ENCODE measurements at regions not wholly inside any gene's neighbourhood (a gene's known extent, or its start where the extent isn't known, plus 50 kb on each side); places are given as distances from the start of the nearest gene placed in this dataset.

- ChIA-PET CTCF (no interaction called here), POLR2A (no interaction called here)
- TF ChIP-seq CTCF (IDR thresholded peaks at IDR 0.05): no peak
- Mint-ChIP-seq H3K4me1 (ENCODE audit: low read depth) (no peaks in the 10 kb centered on the region), H3K4me3 (no peak overlapping the region), H3K27ac (no peak overlapping the region), H3K9me3 (no peaks in the 10 kb centered on the region), H3K36me3 (ENCODE audit: low read depth) (no peaks in the 10 kb centered on the region), H3K27me3 (no peaks in the 10 kb centered on the region)
- ATAC-seq (no peak), DNase-seq (no peak)
- intact Hi-C loops (cut with micrococcal nuclease): no loop called here
These were observed 87.2 kb upstream of the SOX5 start for GRCh38 chr12:24036438-24037216.

- no peaks in the 10 kb centered on the region for H3K36me3 Mint-ChIP-seq (ENCODE audit: low read depth)
- CTCF ChIA-PET: interaction anchor here (1.2 kb wide), 1 partner anchor 14 kb away, joined by 4 read pairs; no protein-coding TSS in a partner anchor
- no peaks in the 10 kb centered on the region for H3K4me1 Mint-ChIP-seq (ENCODE audit: low read depth)
- no peak overlapping the region for H3K4me3 Mint-ChIP-seq
- no peaks in the 10 kb centered on the region for H3K27me3 Mint-ChIP-seq
- ATAC-seq (no peak), DNase-seq (no peak)
- no peak overlapping the region for H3K27ac Mint-ChIP-seq
- POLR2A ChIA-PET: no interaction called here
- intact Hi-C loops (cut with micrococcal nuclease): no loop called here
- no peaks in the 10 kb centered on the region for H3K9me3 Mint-ChIP-seq
- no peak for TF ChIP-seq CTCF (IDR thresholded peaks at IDR 0.05)
These were observed 85.4 kb upstream of the SOX5 start for GRCh38 chr12:24034894-24035293.

- CTCF ChIA-PET: interaction anchor here (1.2 kb wide), 1 partner anchor 15 kb away, joined by 4 read pairs; no protein-coding TSS in a partner anchor
- H3K27me3 Mint-ChIP-seq: no peaks in the 10 kb centered on the region
These were observed 84.7 kb upstream of the SOX5 start for GRCh38 chr12:24034160-24034559.

GRCh38 chr12:24027352-24027751 is 77.9 kb upstream of the SOX5 start:
- POLR2A ChIA-PET: no interaction called here
- Mint-ChIP-seq H3K27ac (no peak overlapping the region), H3K4me1 (ENCODE audit: low read depth) (no peaks in the 10 kb centered on the region), H3K27me3 (no peaks in the 10 kb centered on the region), H3K9me3 (no peaks in the 10 kb centered on the region), H3K4me3 (no peak overlapping the region), H3K36me3 (ENCODE audit: low read depth) (no peaks in the 10 kb centered on the region)
- no peak for TF ChIP-seq CTCF (IDR thresholded peaks at IDR 0.05)
- CTCF ChIA-PET: no interaction called here
- no peak for ATAC-seq
- intact Hi-C loops (cut with micrococcal nuclease): no loop called here
- DNase-seq: no peak

More at GRCh38 chr12:24034160-24034559, 84.7 kb upstream of the SOX5 start:
- Mint-ChIP-seq H3K4me1 (ENCODE audit: low read depth) (no peaks in the 10 kb centered on the region), H3K36me3 (ENCODE audit: low read depth) (no peaks in the 10 kb centered on the region), H3K27ac (no peak overlapping the region), H3K9me3 (no peaks in the 10 kb centered on the region), H3K4me3 (no peak overlapping the region)
- intact Hi-C loops (cut with micrococcal nuclease): no loop called here
- POLR2A ChIA-PET: no interaction called here
- DNase-seq (no peak), ATAC-seq (no peak)
- TF ChIP-seq CTCF (IDR thresholded peaks at IDR 0.05): no peak

GRCh38 chr12:24025153-24025798 is 75.8 kb upstream of the SOX5 start:
- Mint-ChIP-seq H3K9me3 (no peaks in the 10 kb centered on the region), H3K4me3 (no peak overlapping the region), H3K27ac (no peak overlapping the region), H3K27me3 (no peaks in the 10 kb centered on the region), H3K4me1 (ENCODE audit: low read depth) (no peaks in the 10 kb centered on the region), H3K36me3 (ENCODE audit: low read depth) (no peaks in the 10 kb centered on the region)
- POLR2A ChIA-PET: no interaction called here
- TF ChIP-seq CTCF (IDR thresholded peaks at IDR 0.05): no peak
- ATAC-seq: no peak
- intact Hi-C loops (cut with micrococcal nuclease): no loop called here
- CTCF ChIA-PET: no interaction called here
- DNase-seq: no peak
